Stimulated activated CD8-positive, alpha-beta memory T cell treated with anti-CD3 and anti-CD28 coated beads, Interleukin-4, amount 100 ng/mL, for 1 hour (primary cell): ENCODE measurements at regions not wholly inside any gene's neighbourhood (a gene's known extent, or its start where the extent isn't known, plus 50 kb on each side); places are given as distances from the start of the nearest gene placed in this dataset.
A peak's percentile ranks its signal among the peaks of the same experiment; 100 is the strongest.

Source experiments
- DNase-seq, 2 donors: peaks; one replicate each; pipeline ENCODE4 v3.0.0-alpha.2; 2020; ENCODE audit warnings: low read depth in 2 of 2, low spot score in 1 of 2

DNA sequence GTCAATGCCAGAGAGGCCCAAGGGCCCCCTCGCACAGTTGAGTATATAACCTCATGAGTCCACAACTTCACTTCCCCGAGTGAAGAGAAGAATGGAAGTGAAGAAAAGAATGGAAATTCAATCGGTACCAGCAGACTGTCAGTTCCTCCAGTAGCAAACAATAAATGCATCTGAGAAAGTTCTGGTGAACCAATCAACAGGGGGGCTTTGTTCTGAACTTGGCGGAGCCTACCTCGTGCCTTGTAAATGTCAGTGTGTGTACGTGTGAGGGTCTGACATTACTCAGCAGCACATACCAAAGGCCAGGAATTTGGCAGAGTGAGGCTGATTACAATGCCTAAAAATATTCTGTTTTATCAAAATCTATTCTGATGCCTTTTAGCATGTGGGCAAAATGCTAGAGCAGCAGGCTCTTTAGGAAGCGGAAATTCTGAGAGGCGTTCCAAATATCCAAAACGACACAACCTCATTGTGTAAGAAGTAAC lies 238.5 kb downstream of the LTN1 start:
- DNase-seq: no peak

DNA sequence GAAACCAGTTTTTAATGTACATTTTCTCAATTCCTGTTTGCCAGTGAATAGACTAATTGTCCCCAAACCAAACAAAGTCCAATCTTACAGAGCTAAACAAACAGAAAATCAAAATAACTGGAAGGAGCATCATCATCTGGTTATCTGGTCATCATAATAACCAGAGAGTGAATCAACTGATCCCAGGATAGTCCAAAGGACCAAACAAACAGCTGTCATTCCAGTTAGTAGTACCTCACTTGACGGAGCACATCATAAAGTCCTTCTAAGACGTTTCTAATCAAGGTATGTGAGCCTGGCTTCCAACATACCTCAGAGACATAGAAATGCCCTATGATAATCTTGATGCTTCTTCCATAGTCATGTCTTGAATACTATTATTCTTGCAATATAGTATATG lies 240.5 kb downstream of the LTN1 start:
- DNase-seq: no peak

DNA sequence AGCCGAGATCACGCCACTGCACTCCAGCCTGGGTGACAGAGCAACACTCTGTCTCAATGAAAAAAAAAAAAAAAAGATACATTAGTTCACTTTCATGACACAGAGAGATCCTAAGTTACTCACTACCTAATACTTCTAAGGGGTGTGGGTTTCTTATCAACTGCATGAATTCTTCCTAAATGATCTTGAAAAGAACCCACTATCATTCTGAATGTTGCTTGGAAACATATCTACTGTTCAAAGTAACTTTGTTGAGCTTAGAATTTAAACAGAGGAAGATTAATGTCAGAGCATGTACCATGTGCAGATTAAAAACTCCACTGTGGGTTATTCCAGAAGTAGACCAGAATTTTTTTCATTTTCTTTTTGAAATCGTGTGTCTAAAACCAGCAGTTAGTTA lies 241.5 kb downstream of the LTN1 start:
- DNase-seq: no peak

DNA sequence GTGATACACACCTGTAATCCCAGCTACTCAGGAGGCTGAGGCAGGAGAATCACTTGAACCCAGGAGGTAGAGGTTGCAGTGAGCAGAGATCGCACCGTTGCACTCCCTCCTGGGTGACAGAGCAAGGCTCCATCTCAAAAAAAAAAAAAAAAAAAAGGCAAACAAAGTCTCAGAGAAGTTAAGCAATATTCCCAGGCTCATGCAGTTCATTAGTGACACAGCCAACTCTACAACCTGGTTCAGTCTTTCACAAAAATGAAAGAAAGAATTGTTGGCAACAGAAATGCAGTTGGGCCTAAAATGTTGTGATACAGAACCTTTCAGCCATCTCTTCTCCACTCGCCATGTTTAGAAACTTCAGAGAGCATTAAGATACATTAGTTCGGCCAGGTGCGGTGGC lies 242.1 kb downstream of the LTN1 start:
- DNase-seq: no peak

DNA sequence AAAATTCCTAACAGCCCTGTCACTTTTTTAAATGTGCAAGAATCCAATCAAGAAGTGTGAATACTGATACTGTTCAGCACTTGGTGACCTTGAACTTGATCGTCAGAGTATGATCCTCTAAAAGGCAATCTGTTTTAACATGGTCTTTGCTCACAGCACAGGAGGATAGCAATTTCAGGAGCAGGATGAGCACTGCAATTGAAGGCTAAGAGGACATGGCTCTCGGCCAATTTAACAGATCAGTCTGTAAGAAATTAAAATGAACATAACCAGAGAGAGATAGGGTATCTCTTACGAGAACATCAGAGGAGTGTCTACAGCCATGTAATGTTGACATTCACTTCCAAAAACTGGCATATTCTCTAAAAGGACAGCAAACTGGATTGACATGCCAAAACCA lies 243.1 kb downstream of the LTN1 start:
- DNase-seq: no peak

DNA sequence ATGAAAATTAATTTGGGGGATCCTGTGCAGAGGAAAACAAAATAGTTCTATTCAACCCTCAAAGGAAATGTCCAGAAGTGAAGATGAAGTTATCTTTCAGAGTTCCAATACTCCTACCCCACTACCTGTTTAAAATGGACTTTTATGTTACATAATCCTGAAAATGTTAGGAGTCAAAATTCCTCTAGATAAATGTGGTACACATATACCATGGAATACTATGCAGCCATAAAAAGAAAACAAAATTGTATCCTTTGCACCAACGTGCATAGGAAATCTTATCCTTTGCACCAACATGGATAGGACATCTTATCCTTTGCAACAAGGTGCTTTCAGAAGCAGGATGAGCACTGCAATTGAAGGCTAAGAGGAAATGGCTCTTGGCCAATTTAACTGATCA lies 245.2 kb downstream of the LTN1 start:
- no peak for DNase-seq

DNA sequence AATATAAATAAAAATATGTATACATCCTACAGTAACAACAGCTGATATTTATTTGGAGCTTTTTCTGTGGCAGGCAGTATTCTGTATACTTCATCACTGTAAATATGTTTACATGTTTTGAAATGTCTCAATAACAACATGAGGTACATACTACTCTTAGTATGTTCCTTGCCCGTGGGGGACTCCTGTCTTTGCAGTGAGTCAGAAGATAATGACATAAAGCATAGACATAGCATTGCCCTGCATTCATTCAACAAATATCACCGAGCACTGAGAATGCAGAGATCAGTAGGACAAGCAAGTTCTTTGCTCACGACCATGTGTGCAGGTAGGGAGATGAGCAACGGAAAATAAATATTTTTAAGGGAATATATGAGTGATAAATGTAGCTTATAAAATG lies 246.5 kb downstream of the LTN1 start:
- DNase-seq: no peak

DNA sequence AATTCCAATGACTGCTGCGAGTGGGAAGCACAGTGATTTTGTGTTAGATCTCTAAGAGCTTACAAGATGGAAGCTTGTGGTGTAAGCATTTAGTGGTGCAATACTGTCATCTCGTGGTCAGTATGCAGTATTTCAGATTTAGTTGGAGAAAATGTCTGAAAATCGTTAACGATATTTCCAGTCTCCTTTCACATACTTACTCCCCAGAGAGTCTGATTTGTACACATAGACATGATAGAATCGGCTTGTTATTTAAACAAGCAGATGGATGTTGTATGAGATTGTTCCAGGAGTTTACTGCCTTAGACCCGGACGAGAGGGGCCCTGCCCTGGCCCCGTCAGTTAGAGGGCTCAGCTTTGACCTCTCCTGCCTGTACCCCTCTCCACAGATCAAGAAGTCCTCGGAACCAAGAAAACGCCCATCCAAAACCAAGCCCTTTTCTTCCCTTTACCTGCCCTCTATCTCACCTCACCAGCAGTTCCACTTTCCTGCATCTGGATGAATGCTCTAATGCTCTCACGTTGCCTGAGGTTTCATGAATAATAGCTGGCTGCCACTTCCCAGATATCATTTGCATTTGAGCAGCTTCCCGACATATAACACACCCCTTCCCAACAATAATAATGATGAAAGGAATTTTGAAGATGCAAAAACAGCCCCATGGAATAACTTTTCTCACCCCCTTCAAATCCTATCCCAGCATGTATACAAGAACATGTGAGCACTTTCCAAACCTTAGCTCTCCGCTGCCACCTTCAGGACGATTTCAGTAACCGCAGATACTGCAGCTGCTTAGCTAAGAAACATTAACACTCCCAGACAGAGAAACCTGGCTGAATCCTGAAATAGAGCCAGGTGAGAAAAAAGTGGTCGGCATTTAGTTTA lies 247.3 kb downstream of the LTN1 start:
- DNase-seq: peak; percentile 22 to 44

DNA sequence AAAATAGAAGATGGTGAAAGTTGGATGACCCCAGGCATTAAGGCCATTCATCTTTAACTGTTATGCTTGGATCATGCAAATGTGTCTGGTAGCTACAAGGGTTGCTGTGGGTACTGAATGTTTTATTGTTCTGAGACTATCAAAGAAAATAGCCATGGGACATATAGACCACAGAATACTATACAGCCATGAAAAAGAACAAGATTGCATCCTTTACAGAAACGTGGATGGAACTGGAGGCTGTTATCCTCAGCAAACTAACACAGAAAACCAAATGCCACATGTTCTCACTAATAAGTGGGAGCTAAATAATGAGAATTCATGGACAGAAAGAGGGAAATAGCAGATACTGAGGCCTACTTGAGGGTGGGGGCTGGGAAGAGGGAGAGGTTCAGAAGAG lies 249.0 kb downstream of the LTN1 start:
- no peak for DNase-seq

DNA sequence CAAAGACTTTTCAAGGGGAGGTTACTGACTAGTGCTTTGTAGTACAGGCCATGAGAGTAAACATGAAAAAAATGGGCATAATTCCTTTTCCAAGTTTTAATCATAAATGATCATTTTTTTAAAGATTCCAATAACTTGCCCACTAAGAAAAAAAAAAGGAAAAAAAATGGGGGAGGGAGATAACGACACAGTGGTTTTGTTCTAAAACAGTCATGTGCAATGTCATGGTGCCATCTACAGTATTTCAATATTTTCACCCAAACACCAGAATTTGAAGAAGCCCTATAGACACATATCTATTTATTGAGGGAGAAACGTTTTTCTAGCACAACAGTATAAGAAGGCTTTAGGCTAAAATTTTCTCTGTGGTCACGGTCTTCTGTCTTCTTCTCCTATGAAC lies 250.2 kb downstream of the LTN1 start:
- DNase-seq: no peak

DNA sequence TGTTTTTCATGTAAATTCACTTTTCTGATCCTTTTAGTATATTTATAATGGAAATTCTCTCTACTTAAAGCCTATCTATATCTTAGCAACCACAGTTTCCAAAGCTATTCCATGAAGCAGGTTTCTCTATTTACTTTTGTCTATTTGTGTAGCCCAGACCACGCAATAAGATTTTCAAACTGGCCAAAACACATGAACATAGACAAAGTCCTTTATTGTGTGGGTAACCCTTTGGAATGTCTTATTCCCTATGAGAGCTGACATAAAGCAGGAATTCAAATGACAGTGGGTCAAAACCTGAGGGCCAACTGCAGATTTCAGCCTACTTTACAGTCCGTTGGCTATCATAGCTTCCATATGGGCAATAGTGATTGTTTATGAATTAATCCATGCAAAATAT lies 252.6 kb downstream of the LTN1 start:
- no peak for DNase-seq

DNA sequence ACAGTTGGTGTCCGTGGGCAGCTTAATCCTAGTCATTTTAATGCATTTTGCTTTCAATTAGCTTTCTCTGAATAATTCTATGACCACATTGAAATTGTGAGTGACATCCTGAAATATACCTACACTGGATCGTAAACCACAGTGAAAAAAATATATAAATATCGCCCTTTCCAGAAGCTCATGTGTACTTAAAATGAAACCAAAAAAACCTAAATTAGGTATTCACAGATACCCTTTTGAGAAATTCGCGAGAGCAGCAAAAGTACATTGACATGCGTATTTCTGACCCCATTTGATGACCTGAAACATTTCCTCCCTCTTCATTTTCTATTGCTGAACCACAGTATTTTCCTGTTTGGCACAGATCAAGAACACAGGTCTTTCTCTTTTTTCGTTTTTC lies 253.8 kb downstream of the LTN1 start:
- no peak for DNase-seq

DNA sequence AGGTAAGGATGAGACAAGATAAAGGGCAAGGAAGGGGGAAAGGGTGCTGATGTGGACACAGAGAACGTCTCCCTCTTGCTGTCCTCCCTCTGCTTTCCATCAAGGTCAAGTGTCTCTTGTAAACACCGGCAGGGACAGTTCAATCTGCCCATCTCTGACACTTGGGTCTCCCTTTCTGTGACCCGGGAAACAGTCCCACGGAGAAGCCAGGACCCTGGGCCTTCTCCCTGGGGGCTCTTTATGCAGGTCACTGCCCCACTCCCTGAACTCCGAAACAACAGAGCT lies 254.3 kb downstream of the LTN1 start:
- DNase-seq: no peak

DNA sequence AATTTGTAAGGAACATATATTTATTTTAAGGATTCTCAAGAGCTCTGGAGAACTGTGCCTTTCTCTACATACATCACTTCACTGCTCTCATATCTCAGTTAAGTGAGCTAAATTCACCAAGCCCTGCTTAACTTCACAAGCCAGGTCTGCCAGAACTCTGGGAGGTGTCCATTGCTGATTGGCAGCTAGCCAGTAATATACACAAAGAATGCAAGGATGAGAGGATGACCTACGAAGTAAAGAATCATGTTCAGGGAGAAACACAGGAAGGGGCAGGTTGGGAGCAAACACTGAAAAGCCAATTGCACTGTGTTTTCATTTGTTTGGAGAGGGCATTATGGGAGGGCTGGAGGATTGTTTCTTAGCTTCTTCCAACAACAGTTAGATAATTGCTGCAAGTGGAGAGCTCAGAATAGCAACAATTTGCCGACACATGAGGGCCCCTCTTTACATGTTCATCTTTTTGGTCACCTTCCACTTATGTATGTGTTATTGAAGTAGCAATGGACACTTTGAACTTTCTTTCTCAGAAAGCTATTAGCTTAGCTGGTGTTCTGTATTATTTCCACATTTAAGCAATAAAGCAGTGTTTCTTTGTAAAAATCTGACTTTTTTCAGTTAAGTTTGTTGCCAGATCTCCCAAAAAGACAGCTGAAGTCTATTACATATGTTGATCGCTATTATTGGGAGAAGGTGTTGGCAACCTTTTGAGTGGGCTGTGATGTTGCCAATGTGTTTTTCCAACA lies 254.8 kb downstream of the LTN1 start:
- DNase-seq: no peak

DNA sequence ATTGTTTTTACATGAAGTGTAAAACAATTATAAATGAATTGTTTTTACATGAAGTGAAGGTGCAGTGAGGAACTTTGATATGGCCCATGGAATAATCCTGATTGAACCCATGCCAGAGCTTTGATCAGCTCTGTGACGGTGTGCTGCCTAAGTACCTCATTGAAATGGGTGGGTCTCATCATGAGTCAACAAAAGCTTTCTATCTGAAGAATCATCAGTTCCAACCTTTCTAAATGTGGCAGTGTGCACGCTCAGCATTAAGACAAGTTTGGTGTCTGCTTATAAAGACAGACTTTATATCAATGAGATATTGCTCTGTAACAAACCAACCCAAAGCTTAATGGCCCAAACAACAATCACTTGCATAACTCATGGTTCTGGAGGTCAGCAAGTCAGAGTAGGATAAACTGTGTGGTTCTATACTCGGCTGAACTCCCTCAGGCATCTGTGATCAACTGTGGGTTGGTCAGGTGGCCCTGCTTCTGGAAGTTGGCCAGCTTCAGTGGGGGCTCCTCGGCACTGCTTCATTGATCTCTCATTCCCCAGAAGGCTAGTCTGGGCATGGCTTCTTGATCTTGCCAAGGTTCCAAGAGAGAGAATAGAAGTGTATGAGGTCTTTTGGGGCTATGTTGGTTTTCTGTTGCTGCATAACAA lies 258.0 kb downstream of the LTN1 start:
- no peak for DNase-seq

DNA sequence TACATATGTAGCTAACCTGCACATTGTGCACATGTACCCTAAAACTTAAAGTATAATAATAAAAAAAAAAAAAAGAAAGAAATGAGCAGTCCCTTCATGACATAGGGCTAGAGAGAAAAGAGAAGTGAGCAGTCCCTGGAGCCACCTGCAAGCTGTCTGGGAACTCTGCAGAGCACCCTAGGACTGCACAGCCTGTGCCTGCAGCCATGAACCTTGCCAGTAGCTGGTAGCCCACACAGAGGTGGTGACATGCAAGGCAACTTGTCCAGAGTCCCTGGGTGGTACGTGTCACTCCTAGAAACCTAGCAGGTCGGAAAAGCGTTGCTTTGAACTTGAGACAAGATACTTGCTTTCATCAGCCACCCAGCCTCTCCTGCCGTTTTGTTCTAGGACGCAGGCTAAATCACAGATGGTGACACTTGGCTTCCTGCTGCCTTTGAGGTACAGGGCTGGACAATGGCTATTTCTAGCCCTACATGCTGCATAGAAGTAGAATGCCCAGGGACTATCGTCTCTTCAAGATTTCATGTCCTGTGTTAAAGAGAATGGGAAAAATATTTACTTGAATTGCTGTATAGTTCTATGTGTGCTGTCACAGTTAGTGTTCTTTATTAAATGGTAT lies 260.9 kb downstream of the LTN1 start:
- no peak for DNase-seq

DNA sequence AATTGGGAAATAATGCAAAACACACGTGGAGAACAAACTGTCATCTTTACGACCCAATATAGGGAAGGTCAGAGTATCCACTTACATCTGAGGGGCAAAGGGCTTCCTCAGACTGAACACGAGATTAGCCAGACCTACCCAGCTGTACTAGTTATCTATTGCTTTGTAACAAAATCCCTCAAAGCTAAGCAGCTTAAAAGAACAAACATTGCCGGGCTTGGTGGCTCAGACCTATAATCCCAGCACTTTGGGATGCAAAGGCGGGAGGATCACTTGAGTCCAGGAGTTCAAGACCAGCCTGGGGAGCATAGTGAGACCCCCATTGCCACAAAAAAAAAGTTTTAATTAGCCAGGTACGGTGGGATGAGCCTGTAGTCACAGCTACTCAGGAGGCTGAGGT lies 262.8 kb downstream of the LTN1 start:
- no peak for DNase-seq

DNA sequence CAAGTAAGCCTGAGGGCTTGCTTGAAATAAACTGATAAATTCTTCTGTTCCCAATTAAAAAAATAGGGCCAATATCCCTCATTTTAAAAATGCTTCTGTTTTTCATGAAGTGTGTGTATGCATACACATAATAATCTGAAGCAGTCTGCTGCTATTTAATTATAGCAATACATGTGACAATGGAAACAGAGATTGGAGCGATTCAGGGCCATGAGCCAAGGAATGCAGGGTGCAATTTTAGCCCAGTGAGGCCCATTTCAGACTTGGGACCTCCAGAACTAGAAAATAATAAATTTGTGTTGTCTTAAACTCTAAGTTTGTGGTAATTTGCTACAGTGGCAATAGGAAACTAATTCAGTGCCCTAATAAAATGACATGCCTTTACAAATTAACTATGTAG lies 264.9 kb downstream of the LTN1 start:
- no peak for DNase-seq

DNA sequence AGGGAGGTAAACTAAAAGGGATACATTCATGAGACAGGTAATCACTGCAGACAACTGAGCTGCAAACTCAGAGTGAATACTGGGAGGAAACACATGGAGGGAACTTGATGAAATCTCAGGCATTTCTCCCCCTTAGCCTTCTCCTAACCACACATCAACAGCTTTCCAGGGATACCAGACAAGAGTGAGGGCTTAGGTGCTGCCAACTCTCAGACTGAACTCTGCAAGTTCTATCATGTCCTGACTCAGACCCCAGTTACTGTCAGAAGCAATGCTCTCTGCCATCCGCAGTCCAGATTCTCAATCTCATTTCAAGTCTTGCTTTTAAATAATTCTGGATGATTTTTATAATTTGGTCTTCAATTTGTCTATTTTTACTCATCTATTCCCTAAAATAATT lies 267.3 kb downstream of the LTN1 start:
- no peak for DNase-seq

DNA sequence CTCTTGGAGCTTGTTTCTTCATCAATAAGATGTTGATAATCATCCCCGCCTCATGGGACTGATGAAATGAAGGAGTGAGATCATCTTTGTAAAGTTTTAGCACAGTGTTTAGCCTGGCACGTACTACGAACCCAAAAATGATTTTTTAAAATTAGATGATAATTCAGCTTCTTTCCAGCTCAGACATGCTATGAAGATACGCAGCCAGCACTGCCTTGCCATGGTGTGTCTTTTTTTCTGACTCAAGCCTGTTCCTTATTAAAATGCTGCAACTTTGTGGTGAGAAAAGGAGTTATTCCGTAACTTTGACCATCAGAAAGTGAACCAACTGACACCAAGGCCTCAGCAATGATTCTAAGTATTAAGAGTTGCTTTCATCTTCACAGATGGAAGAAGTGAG lies 269.0 kb downstream of the LTN1 start:
- DNase-seq: no peak

DNA sequence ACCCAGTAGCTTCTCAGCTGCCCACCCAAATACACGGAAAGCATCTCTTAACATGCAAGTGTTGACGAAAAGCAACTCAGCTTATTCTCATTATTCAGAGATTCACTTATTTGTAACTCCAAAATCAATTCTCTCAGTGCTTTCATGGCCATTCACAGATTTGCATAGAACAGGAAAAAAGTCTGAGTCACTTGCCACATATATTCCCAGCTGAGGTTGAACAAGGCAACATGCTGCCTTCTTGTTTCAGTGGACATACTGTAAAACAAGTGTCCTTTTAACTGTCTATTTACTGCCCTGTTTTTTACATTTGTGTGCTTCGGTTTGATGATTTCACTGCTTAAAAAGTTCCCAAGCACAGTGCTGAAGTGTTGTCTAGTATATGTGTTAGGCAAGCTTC lies 273.0 kb downstream of the LTN1 start:
- DNase-seq: no peak
